ENCODE measurements at regions not wholly inside any gene's neighbourhood (a gene's known extent, or its start where the extent isn't known, plus 50 kb on each side); places are given as distances from the start of the nearest gene placed in this dataset.

GRCh38 chr6:80502871-80503270, 396.4 kb downstream of the BCKDHB start:
- intact Hi-C loops (cut with micrococcal nuclease) = no loop called here
- Histone ChIP-seq H3K79me2 (ENCODE audit: insufficient read depth, low read length) (no peaks in the 10 kb centered on the region), H3K27me3 (ENCODE audit: insufficient read depth, low read length) (no peaks in the 10 kb centered on the region), H3K9me2 (ENCODE audit: insufficient read depth) (no peaks in the 10 kb centered on the region), H3K9me3 (ENCODE audit: control insufficient read depth in 1 of 2, insufficient read depth in 1 of 2, low read depth in 1 of 2, low read length in 2 of 2) (no peaks in the 10 kb centered on the region), H2AFZ (ENCODE audit: low read depth, low read length, poor library complexity, severe bottlenecking) (no peak overlapping the region), H3K9ac (ENCODE audit: low read length) (no peak overlapping the region), H4K20me1 (ENCODE audit: insufficient read depth) (no peaks in the 10 kb centered on the region), H3K36me3 (ENCODE audit: control insufficient read depth in 1 of 2, insufficient read depth in 2 of 2, low read length in 2 of 2) (no peaks in the 10 kb centered on the region), H3K4me2 (ENCODE audit: low read length) (no peak overlapping the region), H3K27ac (ENCODE audit: low read depth, low read length) (no peak overlapping the region), H3K4me1 (ENCODE audit: control insufficient read depth in 1 of 2, insufficient read depth in 2 of 2, low read length in 2 of 2) (no peaks in the 10 kb centered on the region), H3K4me3 (replicated peaks in 1 of 2; ENCODE audit: low read depth in 1 of 2, low read length in 2 of 2) (no peak overlapping the region)
- CTCF ChIA-PET = no interaction called here
- POLR2A ChIA-PET = no interaction called here
- TF ChIP-seq EGR1 (IDR thresholded peaks at IDR 0.05; ENCODE audit: low read depth) = no peak
- no peak for TF ChIP-seq CEBPB (IDR thresholded peaks at IDR 0.05; ENCODE audit: low read depth)
- TF ChIP-seq, protein P1, sequence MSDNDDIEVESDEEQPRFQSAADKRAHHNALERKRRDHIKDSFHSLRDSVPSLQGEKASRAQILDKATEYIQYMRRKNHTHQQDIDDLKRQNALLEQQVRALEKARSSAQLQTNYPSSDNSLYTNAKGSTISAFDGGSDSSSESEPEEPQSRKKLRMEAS (IDR thresholded peaks at IDR 0.05) = no peak
- TF ChIP-seq ELF1 (IDR thresholded peaks at IDR 0.05; ENCODE audit: borderline replicate concordance, low read depth) = no peak
- TF ChIP-seq RAD21 (IDR thresholded peaks at IDR 0.05; ENCODE audit: low read depth) = no peak
- RAD21 ChIA-PET (ENCODE audit: low non-redundant PET in 1 of 2, low total read pairs in 2 of 2, uncharacterized antibody in 2 of 2, unreplicated experiment in 2 of 2) = no interaction called here
- DNase-seq (ENCODE audit: low read depth, low spot score) = no peak
- no peak for ATAC-seq
- BruUV-seq (replicated peaks) = no TSS peak

- ATAC-seq = no peak
- no peak for TF ChIP-seq EZH2 (IDR thresholded peaks at IDR 0.05)
- no peak for TF ChIP-seq RAD21 (IDR thresholded peaks at IDR 0.05; ENCODE audit: low read depth)
- no peak for TF ChIP-seq SP1 (IDR thresholded peaks at IDR 0.05; ENCODE audit: low read depth)
- TF ChIP-seq JUND (IDR thresholded peaks at IDR 0.05) = no peak
- no peak for TF ChIP-seq TCF7L2 (IDR thresholded peaks at IDR 0.05; ENCODE audit: borderline replicate concordance, extremely low read depth, insufficient read depth, insufficient read length)
- no peak for TF ChIP-seq ELF1 (IDR thresholded peaks at IDR 0.05; ENCODE audit: borderline replicate concordance, low read depth)
- no peak for TF ChIP-seq POLR2AphosphoS5 (IDR thresholded peaks at IDR 0.05; ENCODE audit: low read depth, low read length)
- TF ChIP-seq CBX3 (IDR thresholded peaks at IDR 0.05; ENCODE audit: low read depth) = no peak
- TF ChIP-seq ZFX (IDR thresholded peaks at IDR 0.05) = no peak
- no peak for TF ChIP-seq SIN3A (IDR thresholded peaks at IDR 0.05; ENCODE audit: low read depth)
- no peak for TF ChIP-seq FOSL1 (IDR thresholded peaks at IDR 0.05; ENCODE audit: low read depth)
- TF ChIP-seq POLR2A (IDR thresholded peaks at IDR 0.05; ENCODE audit: borderline replicate concordance, extremely low read depth, insufficient read depth, insufficient read length) = no peak
- TF ChIP-seq, protein P2, sequence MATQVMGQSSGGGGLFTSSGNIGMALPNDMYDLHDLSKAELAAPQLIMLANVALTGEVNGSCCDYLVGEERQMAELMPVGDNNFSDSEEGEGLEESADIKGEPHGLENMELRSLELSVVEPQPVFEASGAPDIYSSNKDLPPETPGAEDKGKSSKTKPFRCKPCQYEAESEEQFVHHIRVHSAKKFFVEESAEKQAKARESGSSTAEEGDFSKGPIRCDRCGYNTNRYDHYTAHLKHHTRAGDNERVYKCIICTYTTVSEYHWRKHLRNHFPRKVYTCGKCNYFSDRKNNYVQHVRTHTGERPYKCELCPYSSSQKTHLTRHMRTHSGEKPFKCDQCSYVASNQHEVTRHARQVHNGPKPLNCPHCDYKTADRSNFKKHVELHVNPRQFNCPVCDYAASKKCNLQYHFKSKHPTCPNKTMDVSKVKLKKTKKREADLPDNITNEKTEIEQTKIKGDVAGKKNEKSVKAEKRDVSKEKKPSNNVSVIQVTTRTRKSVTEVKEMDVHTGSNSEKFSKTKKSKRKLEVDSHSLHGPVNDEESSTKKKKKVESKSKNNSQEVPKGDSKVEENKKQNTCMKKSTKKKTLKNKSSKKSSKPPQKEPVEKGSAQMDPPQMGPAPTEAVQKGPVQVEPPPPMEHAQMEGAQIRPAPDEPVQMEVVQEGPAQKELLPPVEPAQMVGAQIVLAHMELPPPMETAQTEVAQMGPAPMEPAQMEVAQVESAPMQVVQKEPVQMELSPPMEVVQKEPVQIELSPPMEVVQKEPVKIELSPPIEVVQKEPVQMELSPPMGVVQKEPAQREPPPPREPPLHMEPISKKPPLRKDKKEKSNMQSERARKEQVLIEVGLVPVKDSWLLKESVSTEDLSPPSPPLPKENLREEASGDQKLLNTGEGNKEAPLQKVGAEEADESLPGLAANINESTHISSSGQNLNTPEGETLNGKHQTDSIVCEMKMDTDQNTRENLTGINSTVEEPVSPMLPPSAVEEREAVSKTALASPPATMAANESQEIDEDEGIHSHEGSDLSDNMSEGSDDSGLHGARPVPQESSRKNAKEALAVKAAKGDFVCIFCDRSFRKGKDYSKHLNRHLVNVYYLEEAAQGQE (IDR thresholded peaks at IDR 0.05; ENCODE audit: low read depth) = no peak
- TF ChIP-seq ATF3 (IDR thresholded peaks at IDR 0.05) = no peak
- no peak for TF ChIP-seq CEBPB (IDR thresholded peaks at IDR 0.05; ENCODE audit: low read depth)
- no peak for TF ChIP-seq CTCF (IDR thresholded peaks at IDR 0.05 in 2 of 3, conservative IDR thresholded peaks at IDR 0.05 in 1 of 3; ENCODE audit: borderline replicate concordance in 1 of 3, insufficient read depth in 1 of 3, low read depth in 2 of 3, low read length in 2 of 3)
Measured at GRCh38 chr6:80501636-80502035, 395.2 kb downstream of the BCKDHB start.

More at GRCh38 chr6:80501636-80502035, 395.2 kb downstream of the BCKDHB start:
- no peaks in the 10 kb centered on the region for H3K36me3 ChIP-seq (ENCODE audit: control insufficient read depth in 1 of 2, insufficient read depth in 2 of 2, low read length in 2 of 2)
- intact Hi-C loops (cut with micrococcal nuclease) = no loop called here
- ChIA-PET RAD21 (ENCODE audit: low non-redundant PET in 1 of 2, low total read pairs in 2 of 2, uncharacterized antibody in 2 of 2, unreplicated experiment in 2 of 2) (no interaction called here), POLR2A (no interaction called here), CTCF (no interaction called here)
- no TSS peak for BruUV-seq (replicated peaks)
- H3K27ac ChIP-seq (ENCODE audit: low read depth, low read length) = no peak overlapping the region
- H3K4me2 ChIP-seq (ENCODE audit: low read length) = no peak overlapping the region
- no peaks in the 10 kb centered on the region for H3K4me1 ChIP-seq (ENCODE audit: control insufficient read depth in 1 of 2, insufficient read depth in 2 of 2, low read length in 2 of 2)
- H4K20me1 ChIP-seq (ENCODE audit: insufficient read depth) = no peaks in the 10 kb centered on the region
- H3K9ac ChIP-seq (ENCODE audit: low read length) = no peak overlapping the region
- no peak overlapping the region for H3K4me3 ChIP-seq (replicated peaks in 1 of 2; ENCODE audit: low read depth in 1 of 2, low read length in 2 of 2)
- no peak for DNase-seq (ENCODE audit: low read depth, low spot score)
- no peaks in the 10 kb centered on the region for H3K9me2 ChIP-seq (ENCODE audit: insufficient read depth)
- no peaks in the 10 kb centered on the region for H3K79me2 ChIP-seq (ENCODE audit: insufficient read depth, low read length)
- H3K27me3 ChIP-seq (ENCODE audit: insufficient read depth, low read length) = no peaks in the 10 kb centered on the region
- H3K9me3 ChIP-seq (ENCODE audit: control insufficient read depth in 1 of 2, insufficient read depth in 1 of 2, low read depth in 1 of 2, low read length in 2 of 2) = no peaks in the 10 kb centered on the region
- H2AFZ ChIP-seq (ENCODE audit: low read depth, low read length, poor library complexity, severe bottlenecking) = no peak overlapping the region
